Activated T-cell treated with anti-CD3 and anti-CD28 coated beads, Interleukin-2, amount 50 U/mL, for 4 hours (primary cell): ENCODE measurements at regions not wholly inside any gene's neighbourhood (a gene's known extent, or its start where the extent isn't known, plus 50 kb on each side); places are given as distances from the start of the nearest gene placed in this dataset.
"Not testable (repeated sequence)": the region's sequence is repeated elsewhere in the genome, so short reads cannot be mapped to it uniquely, and the experiment has no call there.

Experiments used
- ATAC-seq, 2 donors: fragments of 200-7000 bp; cut with Tn5 transposase; one replicate each; pipeline ENCODE4 v1.10.0; 2021
- DNase-seq: peaks from one replicate; pipeline ENCODE4 v3.0.0-alpha.2; 2020
- H3K27me3 Mint-ChIP-seq: one replicate; pipeline ENCODE4 v1.8.0; 2021; ENCODE audit warnings: low read depth, mixed read lengths
- H3K36me3 Mint-ChIP-seq: one replicate; pipeline ENCODE4 v1.8.0; 2022; ENCODE audit warnings: mixed read lengths; ENCODE audit not compliant: insufficient read depth
- H3K4me1 Mint-ChIP-seq: one replicate; pipeline ENCODE4 v1.8.0; 2021; ENCODE audit warnings: low read depth, mixed read lengths
- H3K4me3 Mint-ChIP-seq: one replicate; pipeline ENCODE4 v1.8.0; 2021; ENCODE audit warnings: mild to moderate bottlenecking, moderate library complexity, mixed read lengths
- H3K9me3 Mint-ChIP-seq: one replicate; pipeline ENCODE4 v1.8.0; 2021; ENCODE audit warnings: mixed read lengths

- Mint-ChIP-seq H3K4me3 (no peak overlapping the region), H3K27me3 (no peaks in the 10 kb centered on the region), H3K36me3 (no peaks in the 10 kb centered on the region), H3K4me1 (no peaks in the 10 kb centered on the region), H3K9me3 (peaks cover 5% of the 10 kb centered on the region)
- DNase-seq (no peak), ATAC-seq (no peak)
Observed at GRCh38 chr4:131509521-131509920, 1639.6 kb upstream of the PCDH10 start.

GRCh38 chr4:131526686-131527085, 1622.4 kb upstream of the PCDH10 start:
- no peaks in the 10 kb centered on the region for H3K36me3 Mint-ChIP-seq
- peaks cover 4% of the 10 kb centered on the region for H3K9me3 Mint-ChIP-seq
- no peak overlapping the region for H3K4me3 Mint-ChIP-seq
- no peaks in the 10 kb centered on the region for H3K27me3 Mint-ChIP-seq
- ATAC-seq (no peak), DNase-seq (no peak)
- H3K4me1 Mint-ChIP-seq = no peaks in the 10 kb centered on the region

GRCh38 chr4:131531087-131531486, 1618.0 kb upstream of the PCDH10 start:
- no peaks in the 10 kb centered on the region for H3K4me1 Mint-ChIP-seq
- H3K4me3 Mint-ChIP-seq = no peak overlapping the region
- ATAC-seq = no peak
- DNase-seq = no peak
- H3K27me3 Mint-ChIP-seq = no peaks in the 10 kb centered on the region
- H3K9me3 Mint-ChIP-seq = peaks cover 4% of the 10 kb centered on the region
- no peaks in the 10 kb centered on the region for H3K36me3 Mint-ChIP-seq

DNA sequence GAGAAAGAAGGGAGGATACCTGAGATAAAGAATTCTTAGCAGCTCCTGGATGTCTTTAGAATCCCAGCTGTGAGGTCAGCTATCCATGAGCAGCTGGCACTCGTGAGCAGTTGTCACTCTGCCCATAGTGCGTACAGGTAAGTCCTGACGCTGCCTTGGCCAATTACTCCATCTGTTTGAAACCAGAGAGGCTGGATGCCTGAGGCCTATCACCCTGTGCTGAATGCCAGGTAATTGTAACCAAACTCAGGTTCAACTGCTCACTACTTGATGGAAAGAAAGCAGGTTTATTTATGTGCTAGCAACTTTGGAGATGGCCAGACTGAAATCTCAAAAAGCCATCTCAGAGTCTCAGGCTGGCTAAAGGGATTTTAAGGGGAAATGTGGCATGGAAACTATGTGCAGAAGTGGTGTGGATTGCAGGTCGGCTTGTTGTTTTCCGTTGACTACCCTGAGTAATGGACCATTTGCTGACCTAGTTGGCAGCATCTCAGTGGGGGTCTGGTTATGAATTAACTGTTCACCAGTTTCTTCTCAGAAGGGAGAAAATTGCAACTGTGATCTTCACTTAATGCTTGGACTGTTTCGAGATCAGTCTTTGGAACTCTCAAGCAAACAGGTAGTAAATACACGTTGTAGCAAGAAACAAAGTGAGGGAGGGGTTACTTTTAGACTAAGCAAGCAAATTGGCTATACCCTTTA, 1614.0 kb upstream of the PCDH10 start:
- Mint-ChIP-seq H3K36me3 (no peaks in the 10 kb centered on the region), H3K9me3 (peaks cover 4% of the 10 kb centered on the region), H3K27me3 (no peaks in the 10 kb centered on the region), H3K4me1 (no peaks in the 10 kb centered on the region), H3K4me3 (no peak overlapping the region)
- no peak for ATAC-seq
- DNase-seq = no peak

DNA sequence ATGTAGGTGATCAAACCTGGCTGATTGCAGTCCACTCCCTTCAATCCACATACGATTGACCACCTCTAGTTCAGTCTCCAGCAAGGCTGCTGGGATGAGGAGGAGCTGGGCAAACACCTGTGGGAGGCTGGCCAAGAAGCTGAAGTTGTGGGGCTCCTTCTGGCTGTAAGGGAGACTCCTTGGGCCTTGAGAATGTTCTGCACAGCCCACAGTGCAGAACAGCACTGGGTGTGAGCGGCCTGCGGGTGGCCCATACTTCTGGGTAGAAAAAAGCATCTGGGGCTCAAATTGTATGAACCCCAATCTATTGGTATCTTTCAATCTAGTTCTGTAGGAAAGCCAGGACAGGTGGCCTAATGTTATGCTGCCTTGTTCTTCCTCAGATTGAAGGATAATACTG, 1608.8 kb upstream of the PCDH10 start:
- DNase-seq (no peak), ATAC-seq (no peak)
- no peaks in the 10 kb centered on the region for H3K4me1 Mint-ChIP-seq
- no peaks in the 10 kb centered on the region for H3K9me3 Mint-ChIP-seq
- H3K4me3 Mint-ChIP-seq = no peak overlapping the region
- H3K36me3 Mint-ChIP-seq = no peaks in the 10 kb centered on the region
- H3K27me3 Mint-ChIP-seq = no peaks in the 10 kb centered on the region

DNA sequence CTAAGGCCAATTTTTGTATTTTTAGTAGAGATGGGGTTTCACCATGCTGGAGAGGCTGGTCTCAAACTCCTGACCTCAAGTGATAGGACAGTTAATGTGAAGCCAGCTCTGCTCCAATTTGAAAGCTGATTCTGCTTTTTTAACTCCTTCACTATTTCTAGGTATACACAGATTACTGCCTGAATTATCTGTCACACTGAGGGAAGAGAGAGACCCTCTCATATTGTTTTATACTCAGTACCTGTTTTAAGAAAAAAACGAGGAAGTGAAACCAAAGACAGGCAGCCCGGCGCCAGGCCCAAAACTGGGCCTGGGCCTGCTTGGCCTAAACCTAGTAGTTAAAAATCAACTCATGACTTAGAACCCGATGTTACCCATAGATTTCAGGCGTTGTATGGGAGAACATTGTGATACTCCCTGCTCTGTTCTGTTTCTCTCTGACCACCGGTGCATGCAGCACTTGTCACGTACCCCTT, 1601.5 kb upstream of the PCDH10 start:
- Mint-ChIP-seq H3K9me3 (peaks cover 7% of the 10 kb centered on the region), H3K27me3 (no peaks in the 10 kb centered on the region), H3K4me3 (no peak overlapping the region), H3K4me1 (no peaks in the 10 kb centered on the region), H3K36me3 (no peaks in the 10 kb centered on the region)
- DNase-seq = no peak
- no peak for ATAC-seq

DNA sequence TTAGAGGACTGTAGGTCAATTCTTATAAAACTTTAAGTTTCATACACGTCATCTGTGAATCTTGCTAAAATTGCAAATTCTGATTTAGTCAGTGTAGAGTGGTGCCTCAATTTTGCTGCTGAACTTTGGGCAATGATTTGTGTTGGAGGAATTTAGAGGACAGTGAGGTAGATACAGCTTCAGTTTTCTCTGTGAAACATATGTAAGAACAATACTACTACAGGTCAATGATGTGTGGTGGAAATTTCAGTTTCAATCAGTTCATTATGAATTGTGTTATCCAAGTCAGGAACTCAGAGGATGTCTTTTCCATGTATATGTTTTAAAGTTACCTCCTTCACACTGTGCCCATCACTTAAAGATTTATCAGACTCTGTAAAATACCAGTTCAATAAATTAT, 1597.8 kb upstream of the PCDH10 start:
- H3K4me3 Mint-ChIP-seq = no peak overlapping the region
- no peaks in the 10 kb centered on the region for H3K4me1 Mint-ChIP-seq
- no peak for ATAC-seq
- peaks cover 11% of the 10 kb centered on the region for H3K9me3 Mint-ChIP-seq
- no peaks in the 10 kb centered on the region for H3K27me3 Mint-ChIP-seq
- no peaks in the 10 kb centered on the region for H3K36me3 Mint-ChIP-seq
- DNase-seq = no peak

DNA sequence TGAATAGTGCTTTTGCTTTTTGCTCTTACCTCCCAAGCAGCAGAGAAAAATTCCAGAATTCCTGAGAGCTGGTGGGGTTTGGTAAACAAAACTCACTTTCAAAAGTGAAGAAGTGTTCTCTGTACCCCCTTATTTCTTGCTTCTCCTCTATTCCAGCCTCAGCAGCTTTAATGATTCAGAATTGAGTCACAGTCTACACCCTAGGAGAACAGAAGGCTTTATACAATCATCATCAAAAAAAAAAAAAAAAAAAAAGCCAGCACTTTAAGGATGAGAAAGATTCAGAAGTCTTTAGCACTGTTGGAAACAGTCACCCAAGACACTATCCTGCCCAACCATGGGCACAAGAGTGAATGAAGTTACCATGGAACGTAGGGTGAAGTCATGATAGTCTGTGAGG, 1583.1 kb upstream of the PCDH10 start:
- no peak overlapping the region for H3K4me3 Mint-ChIP-seq
- ATAC-seq = no peak

DNA sequence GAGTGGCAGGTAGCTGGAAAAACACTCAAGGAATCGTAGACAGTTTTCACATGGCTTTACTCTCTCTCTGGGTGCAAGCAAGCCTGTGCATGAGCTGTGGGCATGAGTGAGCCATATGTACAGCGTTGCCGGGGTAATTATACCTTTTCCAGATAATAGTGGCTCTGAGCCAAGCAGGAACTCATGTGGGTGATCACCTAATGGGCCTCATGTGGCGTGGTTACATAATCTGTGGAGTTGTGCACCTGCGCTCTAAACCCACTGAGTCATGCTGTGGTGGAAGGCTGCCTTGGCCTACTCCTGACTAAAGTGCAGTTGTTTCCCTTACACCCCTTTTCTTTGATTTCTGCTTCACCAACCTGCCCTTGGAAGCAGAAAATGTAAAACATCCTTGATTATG, 1564.5 kb upstream of the PCDH10 start:
- Mint-ChIP-seq H3K36me3 (no peaks in the 10 kb centered on the region), H3K27me3 (no peaks in the 10 kb centered on the region), H3K4me3 (no peak overlapping the region), H3K4me1 (no peaks in the 10 kb centered on the region), H3K9me3 (peaks cover 10% of the 10 kb centered on the region)
- no peak for DNase-seq
- ATAC-seq = no peak

More for the DNA sequence above, 1583.1 kb upstream of the PCDH10 start:
- Mint-ChIP-seq H3K9me3 (peaks cover 11% of the 10 kb centered on the region), H3K4me1 (no peaks in the 10 kb centered on the region), H3K27me3 (no peaks in the 10 kb centered on the region), H3K36me3 (no peaks in the 10 kb centered on the region)
- DNase-seq = no peak

GRCh38 chr4:131595140-131595539, 1554.0 kb upstream of the PCDH10 start:
- ATAC-seq (no peak), DNase-seq (no peak)
- Mint-ChIP-seq H3K9me3 (peaks cover 8% of the 10 kb centered on the region), H3K27me3 (no peaks in the 10 kb centered on the region), H3K4me1 (no peaks in the 10 kb centered on the region), H3K36me3 (no peaks in the 10 kb centered on the region), H3K4me3 (no peak overlapping the region)

- Mint-ChIP-seq H3K27me3 (no peaks in the 10 kb centered on the region), H3K9me3 (peaks cover 15% of the 10 kb centered on the region), H3K4me1 (no peaks in the 10 kb centered on the region), H3K36me3 (no peaks in the 10 kb centered on the region), H3K4me3 (no peak overlapping the region)
- ATAC-seq (no peak), DNase-seq (no peak)
Observed at GRCh38 chr4:131603705-131604104, 1545.4 kb upstream of the PCDH10 start.

GRCh38 chr4:131609039-131609438, 1540.1 kb upstream of the PCDH10 start:
- no peaks in the 10 kb centered on the region for H3K4me1 Mint-ChIP-seq
- no peak for DNase-seq
- H3K4me3 Mint-ChIP-seq = no peak overlapping the region
- H3K27me3 Mint-ChIP-seq = no peaks in the 10 kb centered on the region
- H3K36me3 Mint-ChIP-seq = no peaks in the 10 kb centered on the region
- H3K9me3 Mint-ChIP-seq = peaks cover 9% of the 10 kb centered on the region
- ATAC-seq = no peak

- ATAC-seq, H3K36me3 Mint-ChIP-seq, H3K4me3 Mint-ChIP-seq, H3K27me3 Mint-ChIP-seq, H3K4me1 Mint-ChIP-seq, DNase-seq, H3K9me3 Mint-ChIP-seq: not testable (repeated sequence)
Observed at GRCh38 chr4:131610517-131610916, 1538.6 kb upstream of the PCDH10 start.

- Mint-ChIP-seq H3K4me1 (no peaks in the 10 kb centered on the region), H3K4me3 (no peak overlapping the region), H3K9me3 (peaks cover 4% of the 10 kb centered on the region), H3K27me3 (no peaks in the 10 kb centered on the region), H3K36me3 (no peaks in the 10 kb centered on the region)
- DNase-seq (no peak), ATAC-seq (no peak)
Observed at GRCh38 chr4:131613086-131613823, 1535.8 kb upstream of the PCDH10 start.

DNA sequence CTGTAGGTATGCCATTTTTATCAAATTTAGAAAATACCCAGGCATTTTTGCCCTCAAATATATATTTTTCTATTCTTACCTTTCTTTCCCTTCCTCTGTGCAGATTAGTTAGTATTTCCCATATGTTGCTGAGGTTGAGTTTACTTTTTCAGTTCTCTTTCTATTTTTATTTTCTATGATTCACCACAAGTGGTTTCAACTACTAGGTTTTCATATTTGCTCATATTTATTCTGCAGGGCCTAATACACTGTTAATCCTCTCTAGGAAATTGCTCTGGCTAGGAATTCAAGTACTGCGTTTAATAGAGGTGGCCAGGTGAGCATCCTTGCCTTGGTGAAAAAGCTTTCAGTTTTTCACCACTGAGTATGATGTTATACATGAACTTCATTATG, 1535.3 kb upstream of the PCDH10 start:
- Mint-ChIP-seq H3K4me1 (no peaks in the 10 kb centered on the region), H3K27me3 (no peaks in the 10 kb centered on the region), H3K9me3 (peaks cover 4% of the 10 kb centered on the region), H3K4me3 (no peak overlapping the region), H3K36me3 (no peaks in the 10 kb centered on the region)
- no peak for DNase-seq
- ATAC-seq = no peak
